A549 (cell line): ENCODE measurements at regions not wholly inside any gene's neighbourhood (a gene's known extent, or its start where the extent isn't known, plus 50 kb on each side); places are given as distances from the start of the nearest gene placed in this dataset.

ENCODE experiments used
- CTCF ChIP-seq: fragments of >200 bp; sonication (Bioruptor Twin); formaldehyde crosslinking; IDR thresholded peaks from 3 replicates; pipeline ENCODE4 v1.5.1; 2016
- NPAS2 ChIP-seq: fragments of 250-450 bp; sonication (Bioruptor Pico); IDR thresholded peaks from 2 replicates; pipeline ENCODE4 v1.8.0; 2022; ENCODE audit warnings: mild to moderate bottlenecking, moderate library complexity, borderline replicate concordance

DNA sequence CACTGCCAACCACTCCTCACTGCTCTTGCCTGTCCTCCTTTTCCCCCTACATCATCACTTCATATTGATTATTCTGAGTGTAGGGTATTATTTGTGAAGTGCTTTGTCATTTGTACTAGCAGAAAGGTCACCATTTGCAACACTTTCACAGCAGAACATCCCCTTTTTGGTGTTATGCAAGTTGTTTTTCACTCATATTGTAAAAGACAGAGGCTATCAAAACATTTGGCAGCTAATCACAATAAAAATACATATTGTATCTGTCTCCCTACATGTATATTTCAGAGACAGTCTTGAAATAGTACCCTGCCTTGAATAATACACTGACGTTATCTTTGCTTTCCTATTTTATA is 82.3 kb downstream of the ANXA1 start:
- no peak for TF ChIP-seq CTCF
- no peak for TF ChIP-seq NPAS2 (CRISPR knock-in tag)
